Right lobe of liver (tissue), 4 donors: ENCODE measurements at regions not wholly inside any gene's neighbourhood (a gene's known extent, or its start where the extent isn't known, plus 50 kb on each side); places are given as distances from the start of the nearest gene placed in this dataset.

Experiments used
- POLR2A ChIP-seq: fragments of 450-650 bp; IDR thresholded peaks from one replicate; pipeline ENCODE4 v1.6.1; 2017; ENCODE audit warnings: antibody characterized with exemption, mild to moderate bottlenecking
- TF ChIP-seq, protein P1 (sequence below), 4 donors: fragments of 200-600 bp in 3 of 4; fragments of 450-650 bp in 1 of 4; IDR thresholded peaks; one replicate each; pipeline versions ENCODE4 v1.5.1 to v1.8.0; 2016 to 2022; ENCODE audit warnings: antibody characterized with exemption in 4 of 4, mild to moderate bottlenecking in 2 of 4
- donor health status: DM: no; HTN: no; CAD: no.
- donor health status: DM: no; HTN: no; CAD: no.
- donor health status: DM: no; HTN: yes; CAD: no.

DNA sequence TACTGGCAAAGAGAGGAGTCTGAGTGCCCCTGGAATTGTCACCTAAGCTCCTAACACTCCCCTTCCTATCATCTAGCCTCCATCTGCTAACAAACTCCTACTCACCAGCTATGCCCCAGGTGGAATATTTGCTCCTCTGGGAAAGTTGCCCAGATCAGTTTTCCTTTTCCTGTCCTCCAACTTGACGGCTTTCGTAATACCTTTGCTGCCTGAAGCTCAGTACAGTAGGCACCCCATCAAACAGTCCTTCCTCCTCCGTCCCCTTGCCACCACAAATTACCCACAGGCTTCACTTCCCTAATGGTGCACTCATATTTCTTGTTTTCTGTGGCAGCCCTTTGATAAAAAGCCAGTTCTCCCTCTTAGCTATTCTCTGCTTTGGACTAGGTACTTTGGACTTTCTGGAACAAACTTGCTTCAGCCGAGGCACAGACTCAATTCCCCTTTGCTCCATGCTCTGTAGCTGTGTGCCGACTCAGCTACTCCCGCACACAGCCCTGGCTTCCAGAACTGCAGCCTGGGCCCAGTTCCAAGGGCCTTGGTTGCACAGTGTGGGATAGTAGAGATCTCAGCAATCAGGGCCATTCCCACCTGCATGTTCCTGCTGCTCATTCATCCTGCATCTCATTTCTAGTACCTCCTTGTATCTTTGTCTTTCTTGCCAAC lies 605.1 kb downstream of the BCOR start:
- TF ChIP-seq POLR2A, result no peak
- TF ChIP-seq, protein P1, sequence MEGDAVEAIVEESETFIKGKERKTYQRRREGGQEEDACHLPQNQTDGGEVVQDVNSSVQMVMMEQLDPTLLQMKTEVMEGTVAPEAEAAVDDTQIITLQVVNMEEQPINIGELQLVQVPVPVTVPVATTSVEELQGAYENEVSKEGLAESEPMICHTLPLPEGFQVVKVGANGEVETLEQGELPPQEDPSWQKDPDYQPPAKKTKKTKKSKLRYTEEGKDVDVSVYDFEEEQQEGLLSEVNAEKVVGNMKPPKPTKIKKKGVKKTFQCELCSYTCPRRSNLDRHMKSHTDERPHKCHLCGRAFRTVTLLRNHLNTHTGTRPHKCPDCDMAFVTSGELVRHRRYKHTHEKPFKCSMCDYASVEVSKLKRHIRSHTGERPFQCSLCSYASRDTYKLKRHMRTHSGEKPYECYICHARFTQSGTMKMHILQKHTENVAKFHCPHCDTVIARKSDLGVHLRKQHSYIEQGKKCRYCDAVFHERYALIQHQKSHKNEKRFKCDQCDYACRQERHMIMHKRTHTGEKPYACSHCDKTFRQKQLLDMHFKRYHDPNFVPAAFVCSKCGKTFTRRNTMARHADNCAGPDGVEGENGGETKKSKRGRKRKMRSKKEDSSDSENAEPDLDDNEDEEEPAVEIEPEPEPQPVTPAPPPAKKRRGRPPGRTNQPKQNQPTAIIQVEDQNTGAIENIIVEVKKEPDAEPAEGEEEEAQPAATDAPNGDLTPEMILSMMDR (IDR thresholded peaks at IDR 0.05), result no peak
